K562 (cell line): ENCODE measurements at regions not wholly inside any gene's neighbourhood (a gene's known extent, or its start where the extent isn't known, plus 50 kb on each side); places are given as distances from the start of the nearest gene placed in this dataset.

Experiments used
- ATAC-seq: fragments of 200-7000 bp; cut with Tn5 transposase; 3 replicates; pipeline ENCODE4 v1.9.1; 2020; ENCODE audit warnings: moderate library complexity
- BruUV-seq: library from RNA; stranded (reverse); fragments of 400-500 nt; replicated peaks from 2 replicates; lab custom pipeline; 2021; lab: Mats Ljungman, UMichigan
- CTCF ChIA-PET: fragments of 300-600 bp; formaldehyde crosslinking; extraction: SDS; loops from one replicate; lab custom pipeline; 2021; ENCODE audit warnings: low intra/inter-chr PET ratio; lab: Yijun Ruan, JAX
- POLR2A ChIA-PET: fragments of 300-600, 350-650 bp; sonication (Branson Sonifier 250); formaldehyde crosslinking; extraction: SDS; loops from one replicate; lab custom pipeline; 2021; ENCODE audit warnings: antibody characterized with exemption, inconsistent platforms; lab: Yijun Ruan, JAX
- DNase-seq, 4 experiments: peaks; one replicate each; pipeline versions ENCODE4 v3.0.0 to v3.0.0-alpha.2; 2011 to 2018; ENCODE audit warnings: low spot score in 3 of 4, mixed read lengths in 3 of 4; ENCODE audit errors: extremely low read depth in 1 of 4
- FAIRE-seq: peaks from 2 replicates; lab custom pipeline; 2011; peaks lifted over from hg19 to GRCh38; lab: Jason Lieb, UNC
- H2AFZ ChIP-seq: 2 replicates; pipeline ENCODE4 v1.6.0; 2011; ENCODE audit warnings: low read depth, low read length, control low read depth, inconsistent platforms
- H3K27ac ChIP-seq: fragments of 200-600 bp; 3 replicates; pipeline ENCODE4 v1.8.0; 2011; ENCODE audit warnings: low read depth, mild to moderate bottlenecking, control low read depth, inconsistent platforms, low read length, moderate library complexity, mixed read lengths; ENCODE audit errors: extremely low read depth
- H3K27me3 ChIP-seq, 2 experiments: fragments of 300-600 bp in 1 of 2; 2 replicates in 1 of 2; 3 replicates in 1 of 2; pipeline versions ENCODE4 v1.6.0 to v1.8.0; 2011; ENCODE audit warnings: inconsistent platforms in 2 of 2, low read length in 2 of 2, mild to moderate bottlenecking in 1 of 2, mixed read lengths in 1 of 2, moderate library complexity in 1 of 2; ENCODE audit not compliant: control insufficient read depth in 2 of 2, insufficient read depth in 2 of 2
- H3K36me3 ChIP-seq: fragments of 300-600 bp; 3 replicates; pipeline ENCODE4 v1.8.0; 2011; ENCODE audit warnings: mild to moderate bottlenecking, low read length, inconsistent platforms; ENCODE audit not compliant: control insufficient read depth, insufficient read depth
- H3K4me1 ChIP-seq, 2 experiments: fragments of 200-600 bp in 1 of 2; replicated peaks in 1 of 2; 2 replicates in 1 of 2; 3 replicates in 1 of 2; pipeline versions ENCODE4 v1.5.1 to v1.8.0; 2011; ENCODE audit warnings: inconsistent platforms in 2 of 2, low read length in 2 of 2, mild to moderate bottlenecking in 1 of 2, mixed read lengths in 1 of 2, moderate library complexity in 1 of 2; ENCODE audit not compliant: control insufficient read depth in 2 of 2, insufficient read depth in 2 of 2
- H3K4me2 ChIP-seq: 2 replicates; pipeline ENCODE4 v1.6.1; 2011; ENCODE audit warnings: low read length, control low read depth, inconsistent platforms, mixed read lengths; ENCODE audit not compliant: insufficient read depth
- H3K4me3 ChIP-seq: fragments of 200-600 bp; sonication (generic), shearing (Covaris generic); 2 replicates; pipeline ENCODE4 v1.5.1; 2016; ENCODE audit warnings: control low read depth, inconsistent platforms
- H3K79me2 ChIP-seq: fragments of 200-600 bp; 3 replicates; pipeline ENCODE4 v1.8.0; 2011; ENCODE audit warnings: low read length, inconsistent platforms; ENCODE audit not compliant: control insufficient read depth, insufficient read depth
- H3K9ac ChIP-seq, 2 experiments: 2 replicates each; pipeline versions ENCODE4 v1.6.0 to v1.6.1; 2011; ENCODE audit warnings: low read depth in 2 of 2, low read length in 2 of 2, control low read depth in 1 of 2, inconsistent platforms in 1 of 2, mild to moderate bottlenecking in 1 of 2, mixed read lengths in 1 of 2; ENCODE audit not compliant: insufficient read depth in 1 of 2
- H3K9me1 ChIP-seq: one replicate; pipeline ENCODE4 v1.6.0; 2011; ENCODE audit warnings: inconsistent platforms, mild to moderate bottlenecking, low read length, moderate library complexity; ENCODE audit not compliant: control insufficient read depth, insufficient read depth
- H3K9me3 ChIP-seq: replicated peaks from 2 replicates; pipeline ENCODE4 v1.5.1; 2011; ENCODE audit warnings: low read depth, low read length, inconsistent platforms; ENCODE audit not compliant: control insufficient read depth, insufficient read depth
- H4K20me1 ChIP-seq: replicated peaks from 2 replicates; pipeline ENCODE4 v1.6.1; 2011; ENCODE audit warnings: low read length, inconsistent platforms, mixed read lengths; ENCODE audit not compliant: control insufficient read depth, insufficient read depth
- CCNT2 ChIP-seq: IDR thresholded peaks from 2 replicates; pipeline ENCODE4 v1.6.1; 2011; ENCODE audit warnings: borderline replicate concordance, low read depth, mild to moderate bottlenecking, moderate library complexity, mixed read lengths, low read length; ENCODE audit not compliant: insufficient read length; ENCODE audit errors: extremely low read depth
- MAFG ChIP-seq: fragments of 450-650 bp; conservative IDR thresholded peaks from 2 replicates; pipeline ENCODE4 v1.6.1; 2016; ENCODE audit warnings: missing genetic modification characterization, missing compliant biosample characterization
- WGBS: fragments of 100-300 bp; shearing (Covaris generic); methylation state at CpG from one replicate; pipeline ENCODE4 v1.1.6; 2016; ENCODE audit warnings: low coverage, mixed read lengths; ENCODE audit not compliant: insufficient coverage; ENCODE audit errors: missing lambda C conversion rate; 5-methylcytosine and 5-hydroxymethylcytosine counted together
- in situ Hi-C: fragments of 300-500 bp; cut with MboI; formaldehyde crosslinking; loops from 4 replicates; pipeline ENCODE4 v1.15.0; 2018; ENCODE audit warnings: inconsistent platforms, mixed read lengths
- intact Hi-C: fragments of 100-400 bp; cut with micrococcal nuclease; formaldehyde crosslinking; loops from 2 replicates; pipeline ENCODE4 v1.14.2; 2022
- TF ChIP-seq, protein P1 (sequence below): IDR thresholded peaks from 2 replicates; pipeline ENCODE4 v1.6.1; 2011; ENCODE audit not compliant: insufficient read length; ENCODE audit errors: extremely low read depth
- TF ChIP-seq, protein P2 (sequence below): fragments of 250-450 bp; sonication (Bioruptor Pico); IDR thresholded peaks from 2 replicates; pipeline ENCODE4 v1.8.0; 2022; ENCODE audit warnings: moderate library complexity, mild to moderate bottlenecking, inconsistent platforms
- TF ChIP-seq, protein P3 (sequence below): sonication (generic); formaldehyde crosslinking; IDR thresholded peaks from 2 replicates; pipeline ENCODE4 v1.8.0; 2022; ENCODE audit warnings: mild to moderate bottlenecking, missing genetic modification reagents, borderline replicate concordance

DNA sequence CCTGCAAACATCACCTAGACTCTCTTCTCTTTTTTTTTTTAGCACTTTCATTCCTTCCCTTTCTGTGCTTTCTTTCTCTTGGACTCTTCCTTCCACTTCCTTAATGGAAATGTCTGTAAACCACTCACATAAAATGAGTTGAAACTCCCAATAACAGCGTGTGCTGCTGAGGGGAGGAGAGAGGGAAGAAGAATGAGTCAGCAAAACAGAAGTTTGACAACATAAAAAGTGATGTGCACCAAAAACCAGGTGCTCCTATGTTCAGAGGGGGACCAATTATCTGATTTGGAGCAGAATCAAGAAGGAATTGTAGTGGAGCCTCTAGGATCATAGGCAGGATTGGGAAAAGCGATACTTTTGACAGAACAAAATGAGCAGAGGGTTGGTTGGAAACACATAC is 712.1 kb upstream of the IGFBP3 start:
- H3K9me3 ChIP-seq, result 0 out of 2 replicates have a peak, but pooled peaks cover 2% of the 10 kb centered on the region
- no peak overlapping the region for H3K4me2 ChIP-seq
- H3K4me1 ChIP-seq, result no peaks in the 10 kb centered on the region
- in situ Hi-C loops, result no loop called here
- no TSS peak for BruUV-seq
- no peak overlapping the region for H3K9ac ChIP-seq
- no peaks in the 10 kb centered on the region for H3K36me3 ChIP-seq
- H4K20me1 ChIP-seq, result no peaks in the 10 kb centered on the region
- WGBS, result 0% methylated on average over 2 of the region's 2 CpGs
- H3K27me3 ChIP-seq, result no peaks in the 10 kb centered on the region
- H3K9me1 ChIP-seq, result no peaks in the 10 kb centered on the region
- FAIRE-seq (no peak), DNase-seq (no peak), ATAC-seq (no peak)
- CTCF ChIA-PET, result no interaction called here
- TF ChIP-seq CCNT2, result no peak
- peak; percentile 36; the same call in 1 of the 2 replicates for TF ChIP-seq MAFG (tag)
- TF ChIP-seq, protein P1, sequence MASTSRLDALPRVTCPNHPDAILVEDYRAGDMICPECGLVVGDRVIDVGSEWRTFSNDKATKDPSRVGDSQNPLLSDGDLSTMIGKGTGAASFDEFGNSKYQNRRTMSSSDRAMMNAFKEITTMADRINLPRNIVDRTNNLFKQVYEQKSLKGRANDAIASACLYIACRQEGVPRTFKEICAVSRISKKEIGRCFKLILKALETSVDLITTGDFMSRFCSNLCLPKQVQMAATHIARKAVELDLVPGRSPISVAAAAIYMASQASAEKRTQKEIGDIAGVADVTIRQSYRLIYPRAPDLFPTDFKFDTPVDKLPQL, result no peak
- TF ChIP-seq, protein P2, sequence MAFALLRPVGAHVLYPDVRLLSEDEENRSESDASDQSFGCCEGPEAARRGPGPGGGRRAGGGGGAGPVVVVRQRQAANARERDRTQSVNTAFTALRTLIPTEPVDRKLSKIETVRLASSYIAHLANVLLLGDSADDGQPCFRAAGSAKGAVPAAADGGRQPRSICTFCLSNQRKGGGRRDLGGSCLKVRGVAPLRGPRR (CRISPR knock-in tag), result no peak
- TF ChIP-seq, protein P3, sequence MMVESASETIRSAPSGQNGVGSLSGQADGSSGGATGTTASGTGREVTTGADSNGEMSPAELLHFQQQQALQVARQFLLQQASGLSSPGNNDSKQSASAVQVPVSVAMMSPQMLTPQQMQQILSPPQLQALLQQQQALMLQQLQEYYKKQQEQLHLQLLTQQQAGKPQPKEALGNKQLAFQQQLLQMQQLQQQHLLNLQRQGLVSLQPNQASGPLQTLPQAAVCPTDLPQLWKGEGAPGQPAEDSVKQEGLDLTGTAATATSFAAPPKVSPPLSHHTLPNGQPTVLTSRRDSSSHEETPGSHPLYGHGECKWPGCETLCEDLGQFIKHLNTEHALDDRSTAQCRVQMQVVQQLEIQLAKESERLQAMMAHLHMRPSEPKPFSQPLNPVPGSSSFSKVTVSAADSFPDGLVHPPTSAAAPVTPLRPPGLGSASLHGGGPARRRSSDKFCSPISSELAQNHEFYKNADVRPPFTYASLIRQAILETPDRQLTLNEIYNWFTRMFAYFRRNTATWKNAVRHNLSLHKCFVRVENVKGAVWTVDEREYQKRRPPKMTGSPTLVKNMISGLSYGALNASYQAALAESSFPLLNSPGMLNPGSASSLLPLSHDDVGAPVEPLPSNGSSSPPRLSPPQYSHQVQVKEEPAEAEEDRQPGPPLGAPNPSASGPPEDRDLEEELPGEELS (CRISPR knock-in tag), result no peak
- POLR2A ChIA-PET, result no interaction called here
- intact Hi-C loops, result no loop called here
- no peaks in the 10 kb centered on the region for H3K79me2 ChIP-seq
- H3K27ac ChIP-seq, result no peak overlapping the region
- no peak overlapping the region for H3K4me3 ChIP-seq
- no peak overlapping the region for H2AFZ ChIP-seq
